HG03159 (cell line): ENCODE measurements at regions not wholly inside any gene's neighbourhood (a gene's known extent, or its start where the extent isn't known, plus 50 kb on each side); places are given as distances from the start of the nearest gene placed in this dataset.

Experiments
- ATAC-seq: cut with Tn5 transposase; IDR thresholded peaks from one replicate; pipeline ENCODE4 v1.9.1; 2021; ENCODE audit warnings: mild to moderate bottlenecking, moderate library complexity; ENCODE audit not compliant: unreplicated experiment

GRCh38 chr20:4070323-4071177 is 55.2 kb upstream of the RNF24 start:
- ATAC-seq, result no peak

GRCh38 chr20:4069751-4070150 is 54.4 kb upstream of the RNF24 start:
- no peak for ATAC-seq

- no peak for ATAC-seq
Measured at GRCh38 chr20:4068708-4069107, 53.4 kb upstream of the RNF24 start.

GRCh38 chr20:4067600-4068261 is 52.4 kb upstream of the RNF24 start:
- ATAC-seq, result no peak

GRCh38 chr20:4066551-4066950 is 51.2 kb upstream of the RNF24 start:
- no peak for ATAC-seq

GRCh38 chr20:4065391-4065844 is 50.1 kb upstream of the RNF24 start:
- ATAC-seq, result no peak
